CD4-positive, alpha-beta memory T cell (primary cell): ENCODE measurements at regions not wholly inside any gene's neighbourhood (a gene's known extent, or its start where the extent isn't known, plus 50 kb on each side); places are given as distances from the start of the nearest gene placed in this dataset.

ENCODE experiments used
- CTCF ChIA-PET: fragments of 350-600 bp; sonication (Branson Sonifier 250); formaldehyde crosslinking; loops from one replicate; lab custom pipeline; 2021; ENCODE audit warnings: inconsistent platforms; ENCODE audit not compliant: partially characterized antibody; lab: Charles Lee
- POLR2A ChIA-PET: fragments of 350-600 bp; sonication (Branson Sonifier 250); formaldehyde crosslinking; loops from one replicate; lab custom pipeline; 2021; ENCODE audit not compliant: partially characterized antibody; lab: Charles Lee
- DNase-seq, 5 donors: peaks; one replicate each; pipeline versions ENCODE4 v3.0.0 to v3.0.0-alpha.2; 2020 to 2022; ENCODE audit warnings: mixed read lengths in 1 of 5
- H3K27ac ChIP-seq: one replicate; pipeline ENCODE4 v1.7.0; 2013; ENCODE audit warnings: low read depth, low read length
- H3K27me3 ChIP-seq: 2 replicates; pipeline ENCODE4 v1.7.0; 2013; ENCODE audit warnings: mild to moderate bottlenecking, low read length, moderate library complexity; ENCODE audit not compliant: insufficient read depth
- H3K36me3 ChIP-seq: 2 replicates; pipeline ENCODE4 v1.7.0; 2013; ENCODE audit warnings: mild to moderate bottlenecking, low read length, moderate library complexity; ENCODE audit not compliant: insufficient read depth
- H3K4me1 ChIP-seq: 2 replicates; pipeline ENCODE4 v1.7.0; 2013; ENCODE audit warnings: mild to moderate bottlenecking, low read length, moderate library complexity; ENCODE audit not compliant: insufficient read depth
- H3K4me3 ChIP-seq, 2 donors: one replicate each; pipeline ENCODE4 v1.7.0; 2013; ENCODE audit warnings: low read length in 2 of 2, mild to moderate bottlenecking in 1 of 2
- H3K9me3 ChIP-seq, 2 donors: one replicate each; pipeline ENCODE4 v1.7.0; 2013; ENCODE audit warnings: low read length in 2 of 2, control low read depth in 1 of 2; ENCODE audit not compliant: control insufficient read depth in 1 of 2
- H3K27ac Mint-ChIP-seq, 7 donors: one replicate each; pipeline ENCODE4 v1.8.0; 2020 to 2021; ENCODE audit warnings: mixed read lengths in 7 of 7, mild to moderate bottlenecking in 6 of 7, inconsistent platforms in 3 of 7, moderate library complexity in 3 of 7
- H3K27me3 Mint-ChIP-seq, 2 donors: one replicate each; pipeline ENCODE4 v1.8.0; 2020 to 2021; ENCODE audit warnings: mixed read lengths in 2 of 2
- H3K36me3 Mint-ChIP-seq, 2 donors: one replicate each; pipeline ENCODE4 v1.8.0; 2020 to 2021; ENCODE audit warnings: mixed read lengths in 2 of 2, inconsistent platforms in 1 of 2, mild to moderate bottlenecking in 1 of 2
- H3K4me1 Mint-ChIP-seq, 4 donors: one replicate each; pipeline ENCODE4 v1.8.0; 2020 to 2021; ENCODE audit warnings: mixed read lengths in 4 of 4, mild to moderate bottlenecking in 1 of 4
- H3K4me3 Mint-ChIP-seq, 8 donors: one replicate each; pipeline ENCODE4 v1.8.0; 2020 to 2021; ENCODE audit warnings: mixed read lengths in 8 of 8, mild to moderate bottlenecking in 7 of 8, moderate library complexity in 6 of 8, inconsistent platforms in 3 of 8
- H3K9me3 Mint-ChIP-seq, 8 donors: one replicate each; pipeline ENCODE4 v1.8.0; 2020 to 2021; ENCODE audit warnings: mixed read lengths in 8 of 8, mild to moderate bottlenecking in 5 of 8, inconsistent platforms in 3 of 8, moderate library complexity in 1 of 8
- intact Hi-C: fragments of 100-400 bp; cut with micrococcal nuclease; formaldehyde crosslinking; loops from one replicate; pipeline ENCODE4 v1.15.1; 2023

DNA sequence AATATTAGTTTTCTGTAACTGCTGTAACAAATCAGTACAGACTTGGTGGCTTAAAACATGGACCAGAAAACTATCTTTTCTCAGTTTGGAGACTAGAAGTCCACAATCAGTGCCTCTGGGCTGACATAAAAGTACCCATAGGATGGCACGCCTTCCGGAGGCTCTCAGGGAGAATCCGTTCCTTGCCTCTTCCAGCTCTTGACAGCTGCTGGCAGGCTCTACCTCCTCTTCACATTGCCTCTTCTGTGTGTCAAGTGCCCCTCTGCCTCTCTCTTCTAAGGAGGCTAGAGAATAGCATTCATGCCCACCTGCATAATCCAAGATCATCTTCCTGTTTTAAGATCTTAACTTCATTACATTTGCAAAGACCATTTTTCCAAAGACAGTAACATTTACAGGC is 1194.2 kb downstream of the EFNB2 start:
- H3K9me3 ChIP-seq: no peaks in the 10 kb centered on the region
- no peak for DNase-seq
- Mint-ChIP-seq H3K4me1 (no peaks in the 10 kb centered on the region), H3K9me3 (peaks cover 0 to 2% (median 0%) of the 10 kb centered on the region in 8 donors), H3K27me3 (peaks cover 1 to 2% of the 10 kb centered on the region in 2 donors), H3K4me3 (no peak overlapping the region), H3K36me3 (no peaks in the 10 kb centered on the region), H3K27ac (no peak overlapping the region)
- H3K27me3 ChIP-seq: no peaks in the 10 kb centered on the region
- H3K4me1 ChIP-seq: no peaks in the 10 kb centered on the region
- no peak overlapping the region for H3K4me3 ChIP-seq
- ChIA-PET POLR2A (no interaction called here), CTCF (no interaction called here)
- H3K36me3 ChIP-seq: no peaks in the 10 kb centered on the region
- H3K27ac ChIP-seq: no peak overlapping the region
- intact Hi-C loops: no loop called here

- Histone ChIP-seq H3K27me3 (no peaks in the 10 kb centered on the region), H3K36me3 (no peaks in the 10 kb centered on the region), H3K4me1 (no peaks in the 10 kb centered on the region), H3K9me3 (no peaks in the 10 kb centered on the region), H3K4me3 (no peak overlapping the region), H3K27ac (no peak overlapping the region)
- no peaks in the 10 kb centered on the region for H3K36me3 Mint-ChIP-seq
- H3K9me3 Mint-ChIP-seq: peaks cover 0 to 2% (median 0%) of the 10 kb centered on the region in 8 donors
- peaks cover 1 to 2% of the 10 kb centered on the region in 2 donors for H3K27me3 Mint-ChIP-seq
- no peak for DNase-seq
- H3K27ac Mint-ChIP-seq: no peak overlapping the region
- ChIA-PET POLR2A (no interaction called here), CTCF (no interaction called here)
- H3K4me3 Mint-ChIP-seq: no peak overlapping the region
- intact Hi-C loops: no loop called here
- no peaks in the 10 kb centered on the region for H3K4me1 Mint-ChIP-seq
Measured at GRCh38 chr13:105340061-105340606, 1195.3 kb downstream of the EFNB2 start.

DNA sequence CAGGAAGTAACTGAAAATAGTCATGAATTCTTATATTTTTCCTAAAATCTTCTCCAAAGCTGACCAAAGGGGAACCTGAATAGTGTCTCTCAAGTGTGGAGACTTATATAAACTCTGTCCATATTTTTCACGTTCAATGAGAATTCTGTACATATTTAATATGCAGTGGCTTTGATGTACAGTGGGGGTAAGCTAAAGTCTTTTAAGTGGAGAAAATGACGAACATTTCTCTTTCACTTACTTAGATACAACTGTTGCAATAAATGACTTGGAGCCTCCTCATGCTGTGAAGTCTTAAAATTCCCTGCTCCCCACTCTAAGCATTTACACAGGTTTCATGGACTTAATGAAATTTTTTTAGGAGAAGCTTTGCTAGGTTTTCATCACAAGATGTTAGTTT is 1196.7 kb downstream of the EFNB2 start:
- H3K9me3 ChIP-seq: no peaks in the 10 kb centered on the region
- Mint-ChIP-seq H3K27me3 (peaks cover 1 to 2% of the 10 kb centered on the region in 2 donors), H3K9me3 (peaks cover 0 to 2% (median 0%) of the 10 kb centered on the region in 8 donors), H3K4me1 (no peaks in the 10 kb centered on the region), H3K36me3 (no peaks in the 10 kb centered on the region), H3K4me3 (no peak overlapping the region), H3K27ac (no peak overlapping the region)
- no peak overlapping the region for H3K27ac ChIP-seq
- POLR2A ChIA-PET: no interaction called here
- no peaks in the 10 kb centered on the region for H3K27me3 ChIP-seq
- no peaks in the 10 kb centered on the region for H3K36me3 ChIP-seq
- intact Hi-C loops: no loop called here
- CTCF ChIA-PET: no interaction called here
- no peak overlapping the region for H3K4me3 ChIP-seq
- DNase-seq: no peak
- H3K4me1 ChIP-seq: no peaks in the 10 kb centered on the region

GRCh38 chr13:105338006-105338405 is 1197.5 kb downstream of the EFNB2 start:
- peaks cover 1 to 2% of the 10 kb centered on the region in 2 donors for H3K27me3 Mint-ChIP-seq
- no peak overlapping the region for H3K27ac ChIP-seq
- no peaks in the 10 kb centered on the region for H3K27me3 ChIP-seq
- H3K36me3 Mint-ChIP-seq: no peaks in the 10 kb centered on the region
- H3K9me3 Mint-ChIP-seq: peaks cover 0 to 2% (median 0%) of the 10 kb centered on the region in 8 donors
- H3K4me3 ChIP-seq: no peak overlapping the region
- no peaks in the 10 kb centered on the region for H3K4me1 ChIP-seq
- CTCF ChIA-PET: no interaction called here
- H3K4me3 Mint-ChIP-seq: no peak overlapping the region
- no peaks in the 10 kb centered on the region for H3K36me3 ChIP-seq
- H3K4me1 Mint-ChIP-seq: no peaks in the 10 kb centered on the region
- intact Hi-C loops: no loop called here
- no peaks in the 10 kb centered on the region for H3K9me3 ChIP-seq
- no peak overlapping the region for H3K27ac Mint-ChIP-seq
- DNase-seq: no peak
- POLR2A ChIA-PET: no interaction called here

DNA sequence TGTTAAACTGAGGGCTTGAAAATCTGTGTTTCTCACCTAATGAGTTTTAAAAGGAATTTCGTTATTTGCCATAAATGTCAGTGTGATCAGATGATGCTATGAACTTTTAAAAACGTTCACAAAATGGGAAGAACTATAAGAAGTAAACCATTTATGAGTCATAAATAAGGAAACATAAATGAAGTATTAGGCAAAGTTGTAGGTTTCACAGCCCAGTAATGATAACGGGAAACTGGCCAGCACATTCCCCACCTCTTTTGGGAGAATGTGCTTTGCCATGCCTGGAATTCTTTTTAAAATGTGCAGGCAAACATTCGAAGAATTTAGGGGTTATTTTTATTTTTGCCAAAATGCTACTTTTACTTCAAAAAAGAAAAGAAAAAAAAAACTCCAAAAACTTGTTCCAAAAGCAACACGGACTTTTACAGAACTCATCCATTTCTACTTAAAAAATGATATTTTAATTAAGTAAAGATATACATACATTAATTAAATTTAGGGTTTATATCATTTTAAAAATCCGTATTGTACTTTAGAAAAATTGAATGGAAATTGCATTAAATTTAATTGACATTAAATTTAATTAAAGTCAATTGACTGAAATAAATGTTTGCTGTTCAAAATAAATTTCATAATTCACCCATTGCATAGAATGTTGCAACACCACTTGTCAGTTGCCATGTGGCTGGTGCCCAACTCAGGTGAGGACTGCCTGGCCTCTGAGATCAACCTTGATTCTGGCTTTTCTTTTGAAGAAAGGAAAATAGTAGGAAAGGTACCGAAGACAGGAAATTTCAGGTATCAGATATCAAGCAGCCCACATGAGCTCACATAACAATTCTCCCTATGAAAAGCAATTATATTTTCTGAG is 1198.5 kb downstream of the EFNB2 start:
- Mint-ChIP-seq H3K27ac (no peak overlapping the region), H3K4me1 (no peaks in the 10 kb centered on the region), H3K36me3 (no peaks in the 10 kb centered on the region), H3K9me3 (peaks cover 0 to 2% (median 0%) of the 10 kb centered on the region in 8 donors), H3K4me3 (no peak overlapping the region), H3K27me3 (peaks cover 1 to 2% of the 10 kb centered on the region in 2 donors)
- Histone ChIP-seq H3K9me3 (no peaks in the 10 kb centered on the region), H3K4me3 (no peak overlapping the region), H3K27ac (no peak overlapping the region), H3K27me3 (no peaks in the 10 kb centered on the region), H3K36me3 (no peaks in the 10 kb centered on the region), H3K4me1 (no peaks in the 10 kb centered on the region)
- intact Hi-C loops: no loop called here
- POLR2A ChIA-PET: no interaction called here
- CTCF ChIA-PET: no interaction called here
- no peak for DNase-seq

DNA sequence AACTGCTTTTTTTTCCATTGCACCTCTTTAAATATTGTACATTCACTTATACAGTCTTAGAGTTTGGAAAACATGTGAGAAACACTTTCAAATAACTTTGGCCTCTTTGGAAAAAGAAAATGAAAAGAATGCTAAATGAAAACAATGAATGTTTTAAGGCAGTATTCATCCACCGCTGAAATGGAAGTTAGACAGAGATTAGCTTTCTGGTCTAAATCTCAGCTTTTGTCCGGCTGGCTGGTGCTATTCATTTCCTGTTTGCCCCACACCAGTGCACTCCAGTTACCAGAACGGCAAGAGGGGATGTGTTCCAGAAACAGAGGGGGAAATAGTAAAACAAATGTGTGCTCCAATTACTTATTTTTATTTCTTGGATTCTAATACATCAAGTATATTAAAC is 1201.3 kb downstream of the EFNB2 start:
- Mint-ChIP-seq H3K4me1 (no peaks in the 10 kb centered on the region), H3K36me3 (no peaks in the 10 kb centered on the region), H3K9me3 (peaks cover 0 to 4% (median 2%) of the 10 kb centered on the region in 8 donors), H3K27me3 (no peaks in the 10 kb centered on the region), H3K4me3 (no peak overlapping the region), H3K27ac (no peak overlapping the region)
- H3K4me1 ChIP-seq: no peaks in the 10 kb centered on the region
- no peaks in the 10 kb centered on the region for H3K9me3 ChIP-seq
- no peak overlapping the region for H3K27ac ChIP-seq
- H3K27me3 ChIP-seq: no peaks in the 10 kb centered on the region
- no peaks in the 10 kb centered on the region for H3K36me3 ChIP-seq
- intact Hi-C loops: no loop called here
- no peak for DNase-seq
- CTCF ChIA-PET: no interaction called here
- POLR2A ChIA-PET: no interaction called here
- no peak overlapping the region for H3K4me3 ChIP-seq

DNA sequence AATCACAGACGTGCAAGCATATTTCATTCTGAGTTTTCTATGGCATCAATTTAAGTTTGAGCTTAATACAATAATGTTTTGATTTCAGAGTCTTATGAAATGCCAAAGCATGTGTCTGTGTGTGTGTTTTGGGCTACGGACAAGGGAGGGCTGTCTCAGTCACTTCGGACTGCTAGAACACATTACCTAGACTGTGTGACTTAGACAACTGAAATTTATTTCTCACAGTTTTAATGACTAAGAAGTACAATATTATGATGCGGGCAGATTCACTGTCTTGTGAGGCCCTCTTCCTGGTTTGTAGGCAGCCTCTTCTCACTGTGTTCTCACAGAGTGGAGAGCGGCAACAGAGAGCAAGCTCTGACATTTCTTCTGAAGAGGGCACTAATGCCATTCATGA is 1202.0 kb downstream of the EFNB2 start:
- Mint-ChIP-seq H3K27ac (no peak overlapping the region), H3K27me3 (no peaks in the 10 kb centered on the region), H3K9me3 (peaks cover 0 to 4% (median 2%) of the 10 kb centered on the region in 8 donors), H3K36me3 (no peaks in the 10 kb centered on the region), H3K4me1 (no peaks in the 10 kb centered on the region), H3K4me3 (no peak overlapping the region)
- no peak overlapping the region for H3K4me3 ChIP-seq
- POLR2A ChIA-PET: no interaction called here
- H3K27ac ChIP-seq: no peak overlapping the region
- DNase-seq: no peak
- no peaks in the 10 kb centered on the region for H3K36me3 ChIP-seq
- no peaks in the 10 kb centered on the region for H3K4me1 ChIP-seq
- H3K27me3 ChIP-seq: no peaks in the 10 kb centered on the region
- H3K9me3 ChIP-seq: no peaks in the 10 kb centered on the region
- CTCF ChIA-PET: no interaction called here
- intact Hi-C loops: no loop called here
